H1 (cell line): ENCODE measurements at regions not wholly inside any gene's neighbourhood (a gene's known extent, or its start where the extent isn't known, plus 50 kb on each side); places are given as distances from the start of the nearest gene placed in this dataset.

ENCODE experiments used
- CTCF ChIA-PET: fragments of 300-600 bp; sonication (Branson Sonifier 250); formaldehyde crosslinking; loops from one replicate; lab custom pipeline; 2021; ENCODE audit not compliant: partially characterized antibody; lab: Charles Lee
- POLR2A ChIA-PET: fragments of 300-600 bp; sonication (Branson Sonifier 250); formaldehyde crosslinking; loops from one replicate; lab custom pipeline; 2021; ENCODE audit warnings: inconsistent platforms; ENCODE audit not compliant: partially characterized antibody; lab: Charles Lee
- DNase-seq, 2 experiments: peaks; one replicate each; pipeline versions ENCODE4 v3.0.0 to v3.0.0-alpha.2; 2010 to 2022; ENCODE audit warnings: low spot score in 2 of 2, low read depth in 1 of 2, mixed read lengths in 1 of 2
- FAIRE-seq: peaks from 2 replicates; lab custom pipeline; 2011; peaks lifted over from hg19 to GRCh38; lab: Jason Lieb, UNC
- H2AFZ ChIP-seq: 2 replicates; pipeline ENCODE4 v1.8.1; 2012; ENCODE audit warnings: low read length, inconsistent platforms
- H2AK5ac ChIP-seq: 2 replicates; pipeline ENCODE4 v1.6.1; 2013; ENCODE audit warnings: low read depth, low read length
- H2BK120ac ChIP-seq: replicated peaks from 2 replicates; pipeline ENCODE3; 2013; ENCODE audit warnings: low read depth, low read length, inconsistent platforms
- H2BK12ac ChIP-seq: 2 replicates; pipeline ENCODE4 v1.6.1; 2013; ENCODE audit warnings: low read depth, low read length
- H2BK15ac ChIP-seq: 2 replicates; pipeline ENCODE4 v1.6.1; 2013; ENCODE audit warnings: low read length
- H2BK20ac ChIP-seq: 2 replicates; pipeline ENCODE4 v1.6.1; 2013; ENCODE audit warnings: low read length
- H2BK5ac ChIP-seq: 2 replicates; pipeline ENCODE4 v1.6.1; 2013; ENCODE audit warnings: low read depth, low read length
- H3K14ac ChIP-seq: 2 replicates; pipeline ENCODE4 v1.6.1; 2013; ENCODE audit warnings: inconsistent platforms; ENCODE audit not compliant: insufficient read length
- H3K18ac ChIP-seq: 2 replicates; pipeline ENCODE4 v1.6.1; 2013; ENCODE audit warnings: low read length; ENCODE audit errors: extremely low read depth
- H3K23ac ChIP-seq: 2 replicates; pipeline ENCODE4 v1.6.1; 2013; ENCODE audit warnings: inconsistent platforms; ENCODE audit not compliant: insufficient read length
- H3K23me2 ChIP-seq: 2 replicates; pipeline ENCODE4 v1.6.1; 2013; ENCODE audit warnings: low read depth, low read length
- H3K27ac ChIP-seq: 2 replicates; pipeline ENCODE4 v1.6.1; 2011; ENCODE audit warnings: low read depth, low read length, inconsistent platforms
- H3K27me3 ChIP-seq, 4 experiments: replicated peaks in 1 of 4; 1 replicate in 1 of 4; 2 replicates in 3 of 4; pipeline versions ENCODE4 v1.6.1 to v1.8.1; 2011 to 2013; ENCODE audit warnings: low read length in 3 of 4, mild to moderate bottlenecking in 3 of 4, inconsistent platforms in 2 of 4, mixed read lengths in 2 of 4, moderate library complexity in 1 of 4; ENCODE audit not compliant: control insufficient read depth in 3 of 4, insufficient read depth in 3 of 4; ENCODE audit errors: extremely low read depth in 1 of 4
- H3K36me3 ChIP-seq, 4 experiments: 2 replicates each; pipeline versions ENCODE4 v1.6.1 to v1.8.1; 2011 to 2013; ENCODE audit warnings: mild to moderate bottlenecking in 4 of 4, low read length in 3 of 4, moderate library complexity in 2 of 4, control low read depth in 1 of 4, inconsistent platforms in 1 of 4; ENCODE audit not compliant: insufficient read depth in 4 of 4, control insufficient read depth in 2 of 4
- H3K4ac ChIP-seq: replicated peaks from 2 replicates; pipeline ENCODE3; 2013; ENCODE audit warnings: low read length, low read depth, mixed read lengths, inconsistent platforms; ENCODE audit not compliant: insufficient read length
- H3K4me1 ChIP-seq, 4 experiments: replicated peaks in 1 of 4; 1 replicate in 1 of 4; 2 replicates in 3 of 4; pipeline versions ENCODE4 v1.6.1 to v1.8.1; 2011 to 2013; ENCODE audit warnings: low read length in 3 of 4, inconsistent platforms in 2 of 4, mixed read lengths in 1 of 4; ENCODE audit not compliant: insufficient read depth in 4 of 4, control insufficient read depth in 3 of 4
- H3K4me2 ChIP-seq, 2 experiments: 2 replicates each; pipeline versions ENCODE4 v1.6.1 to v1.8.1; 2011 to 2013; ENCODE audit warnings: low read depth in 2 of 2, low read length in 2 of 2, control low read depth in 1 of 2, inconsistent platforms in 1 of 2, mild to moderate bottlenecking in 1 of 2; ENCODE audit not compliant: insufficient read depth in 1 of 2
- H3K4me3 ChIP-seq, 4 experiments: fragments of 200-600, 300-600 bp in 1 of 4; sonication (generic), shearing (Covaris generic), sonication (Bioruptor Twin) in 1 of 4; 2 replicates each; pipeline versions ENCODE4 v1.5.1 to v1.8.1; 2011 to 2016; ENCODE audit warnings: low read length in 4 of 4, low read depth in 3 of 4, control low read depth in 2 of 4, inconsistent platforms in 2 of 4, mild to moderate bottlenecking in 2 of 4, mixed read lengths in 1 of 4, moderate library complexity in 1 of 4; ENCODE audit not compliant: insufficient read depth in 2 of 4; ENCODE audit errors: extremely low read depth in 1 of 4
- H3K56ac ChIP-seq: replicated peaks from 2 replicates; pipeline ENCODE3; 2013; ENCODE audit warnings: low read depth, mild to moderate bottlenecking, mixed read lengths, low read length, inconsistent platforms; ENCODE audit not compliant: insufficient read length
- H3K79me1 ChIP-seq: 2 replicates; pipeline ENCODE4 v1.6.1; 2013; ENCODE audit warnings: low read depth, low read length, control low read depth
- H3K79me2 ChIP-seq, 2 experiments: 2 replicates each; pipeline versions ENCODE4 v1.6.1 to v1.8.1; 2012 to 2013; ENCODE audit warnings: low read length in 2 of 2, mild to moderate bottlenecking in 2 of 2, inconsistent platforms in 1 of 2; ENCODE audit not compliant: insufficient read depth in 2 of 2, control insufficient read depth in 1 of 2
- H3K9ac ChIP-seq, 4 experiments: replicated peaks in 1 of 4; 1 replicate in 1 of 4; 2 replicates in 3 of 4; pipeline versions ENCODE4 v1.6.1 to v1.8.1; 2011 to 2013; ENCODE audit warnings: low read depth in 3 of 4, low read length in 3 of 4, control low read depth in 2 of 4, mild to moderate bottlenecking in 2 of 4, moderate library complexity in 2 of 4, inconsistent platforms in 1 of 4; ENCODE audit errors: extremely low read depth in 1 of 4
- H3K9me3 ChIP-seq, 2 experiments: 2 replicates each; pipeline versions ENCODE4 v1.6.1 to v1.8.1; 2012 to 2013; ENCODE audit warnings: mild to moderate bottlenecking in 2 of 2, moderate library complexity in 2 of 2, control low read depth in 1 of 2, inconsistent platforms in 1 of 2, low read depth in 1 of 2, low read length in 1 of 2, mixed read lengths in 1 of 2; ENCODE audit not compliant: insufficient read depth in 2 of 2
- H4K20me1 ChIP-seq, 2 experiments: replicated peaks in 1 of 2; 2 replicates each; pipeline versions ENCODE3 to v1.8.1; 2011 to 2013; ENCODE audit warnings: inconsistent platforms in 2 of 2, low read length in 2 of 2, mild to moderate bottlenecking in 1 of 2; ENCODE audit not compliant: insufficient read depth in 2 of 2, control insufficient read depth in 1 of 2
- H4K5ac ChIP-seq: 2 replicates; pipeline ENCODE4 v1.6.1; 2013; ENCODE audit warnings: low read length, low read depth, mixed read lengths, inconsistent platforms; ENCODE audit not compliant: insufficient read length
- H4K8ac ChIP-seq: 2 replicates; pipeline ENCODE4 v1.8.0; 2013; ENCODE audit warnings: mild to moderate bottlenecking, moderate library complexity, low read length, inconsistent platforms; ENCODE audit not compliant: insufficient read depth; ENCODE audit errors: extremely low read depth
- H4K91ac ChIP-seq: replicated peaks from 2 replicates; pipeline ENCODE3; 2013; ENCODE audit warnings: low read length, mixed read lengths, inconsistent platforms; ENCODE audit not compliant: insufficient read length
- BRCA1 ChIP-seq: IDR thresholded peaks from 2 replicates; pipeline ENCODE4 v1.6.1; 2012; ENCODE audit warnings: low read depth, low read length, improper control_type of control experiment
- CREB1 ChIP-seq: IDR thresholded peaks from 2 replicates; pipeline ENCODE4 v1.6.1; 2012; ENCODE audit warnings: inconsistent platforms
- EZH2 ChIP-seq: fragments of 200-600 bp; sonication (generic); IDR thresholded peaks from 2 replicates; pipeline ENCODE4 v1.7.1; 2012; ENCODE audit warnings: low read depth, mild to moderate bottlenecking, moderate library complexity, low read length, inconsistent platforms; ENCODE audit not compliant: severe bottlenecking
- JUND ChIP-seq: IDR thresholded peaks from 2 replicates; pipeline ENCODE4 v1.6.1; 2011; ENCODE audit warnings: mild to moderate bottlenecking, improper control_type of control experiment, low read length
- KDM1A ChIP-seq: fragments of 200-600, 300-600 bp; sonication (generic); IDR thresholded peaks from 2 replicates; pipeline ENCODE4 v1.7.1; 2016; ENCODE audit warnings: mild to moderate bottlenecking, low read length, borderline replicate concordance
- NRF1 ChIP-seq: IDR thresholded peaks from 2 replicates; pipeline ENCODE4 v1.6.1; 2011; ENCODE audit warnings: mild to moderate bottlenecking, low read depth, low read length, improper control_type of control experiment
- POLR2A ChIP-seq, 2 experiments: IDR thresholded peaks; 1 replicate in 1 of 2; 2 replicates in 1 of 2; pipeline ENCODE4 v1.6.1; 2011; ENCODE audit warnings: low read depth in 2 of 2, low read length in 2 of 2, mild to moderate bottlenecking in 2 of 2; ENCODE audit errors: control extremely low read depth in 1 of 2
- RNF2 ChIP-seq: fragments of 200-900, 300-1000 bp; sonication (generic); IDR thresholded peaks from 2 replicates; pipeline ENCODE4 v1.7.1; 2016; ENCODE audit warnings: borderline replicate concordance, low read depth, mild to moderate bottlenecking, antibody characterized with exemption, low read length; ENCODE audit not compliant: poor library complexity, severe bottlenecking; ENCODE audit errors: missing control alignments
- SIRT6 ChIP-seq: IDR thresholded peaks from one replicate; pipeline ENCODE4 v1.7.1; 2012; ENCODE audit warnings: low read length, inconsistent platforms
- ZNF274 ChIP-seq: IDR thresholded peaks from 2 replicates; pipeline ENCODE4 v1.7.0; 2012; ENCODE audit warnings: low read length, borderline replicate concordance; ENCODE audit errors: extremely low read depth
- WGBS, 2 experiments: shearing (Covaris generic) in 1 of 2; methylation state at CpG; one replicate each; pipeline versions ENCODE4 v1.1.6 to v1.1.7; 2013 to 2015; ENCODE audit warnings: low lambda C conversion rate in 2 of 2, mixed read lengths in 2 of 2, inconsistent platforms in 1 of 2, low coverage in 1 of 2, missing lambda C conversion rate in 1 of 2; ENCODE audit not compliant: insufficient replicate concordance in 2 of 2, insufficient coverage in 1 of 2, insufficient read length in 1 of 2; ENCODE audit errors: extremely low coverage in 1 of 2, missing lambda C conversion rate in 1 of 2; 5-methylcytosine and 5-hydroxymethylcytosine counted together
- TF ChIP-seq, protein P1 (sequence below), 3 experiments: IDR thresholded peaks; 1 replicate in 2 of 3; 2 replicates in 1 of 3; pipeline versions ENCODE4 v1.5.1 to v1.6.1; 2011; ENCODE audit warnings: low read length in 3 of 3, mild to moderate bottlenecking in 3 of 3, inconsistent platforms in 2 of 3, low read depth in 1 of 3, moderate library complexity in 1 of 3; ENCODE audit not compliant: insufficient read depth in 1 of 3; ENCODE audit errors: control extremely low read depth in 1 of 3
- TF ChIP-seq, protein P2 (sequence below): IDR thresholded peaks from 2 replicates; pipeline ENCODE4 v1.6.1; 2012; ENCODE audit warnings: inconsistent platforms

DNA sequence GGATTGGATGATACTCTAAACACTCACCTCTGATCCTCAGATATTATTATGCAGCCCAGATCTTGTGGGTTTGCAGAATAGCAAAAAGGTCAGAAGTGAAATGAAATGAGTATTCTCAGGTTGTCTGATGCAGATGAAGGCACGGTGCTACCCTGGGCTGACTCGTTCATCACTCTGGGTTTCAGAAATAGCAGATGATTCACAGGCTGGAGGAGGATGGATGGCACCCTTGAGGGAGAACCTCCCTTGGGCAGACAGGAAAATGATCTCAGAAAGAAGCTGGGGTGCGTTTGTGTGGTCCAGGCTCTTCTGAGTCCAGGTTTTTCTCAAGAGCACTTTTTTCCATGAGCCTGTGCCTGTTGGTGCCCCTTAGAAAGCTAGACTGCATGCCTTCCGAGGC is 515.8 kb upstream of the MKI67 start:
- H2AFZ ChIP-seq: no peak overlapping the region
- no peak overlapping the region for H3K18ac ChIP-seq
- no peak overlapping the region for H2BK120ac ChIP-seq
- no peak overlapping the region for H2AK5ac ChIP-seq
- no peak overlapping the region for H2BK5ac ChIP-seq
- H3K36me3 ChIP-seq: no peaks in the 10 kb centered on the region
- 89% methylated on average over 4 of the region's 4 CpGs; no CpG with 5 or more reads in 1 of the 2 experiments for WGBS, 2 experiments
- no peak overlapping the region for H3K14ac ChIP-seq
- H3K27ac ChIP-seq: no peak overlapping the region
- no peaks in the 10 kb centered on the region for H3K27me3 ChIP-seq
- no peak overlapping the region for H3K9ac ChIP-seq
- no peak overlapping the region for H2BK15ac ChIP-seq
- ChIA-PET POLR2A (no interaction called here), CTCF (interaction anchor here (0.9 to 3.3 kb wide), 3 partner anchors 11 to 76 kb away, joined by 3 to 20 read pairs (median 3); no protein-coding TSS in a partner anchor)
- H3K4me3 ChIP-seq: no peak overlapping the region
- H3K23me2 ChIP-seq: no peaks in the 10 kb centered on the region
- no peaks in the 10 kb centered on the region for H3K79me2 ChIP-seq
- no peaks in the 10 kb centered on the region for H3K4me1 ChIP-seq
- DNase-seq: no peak
- FAIRE-seq: no peak
- no peaks in the 10 kb centered on the region for H3K79me1 ChIP-seq
- H3K56ac ChIP-seq: no peak overlapping the region
- H4K91ac ChIP-seq: no peak overlapping the region
- no peak overlapping the region for H4K5ac ChIP-seq
- H2BK12ac ChIP-seq: no peak overlapping the region
- H3K23ac ChIP-seq: no peak overlapping the region
- H4K8ac ChIP-seq: no peak overlapping the region
- H3K9me3 ChIP-seq: no peaks in the 10 kb centered on the region
- no peak overlapping the region for H3K4me2 ChIP-seq
- H2BK20ac ChIP-seq: no peak overlapping the region
- no peaks in the 10 kb centered on the region for H4K20me1 ChIP-seq
- no peak overlapping the region for H3K4ac ChIP-seq
- no peak for TF ChIP-seq NRF1
- no peak for TF ChIP-seq CREB1
- TF ChIP-seq, protein P1, sequence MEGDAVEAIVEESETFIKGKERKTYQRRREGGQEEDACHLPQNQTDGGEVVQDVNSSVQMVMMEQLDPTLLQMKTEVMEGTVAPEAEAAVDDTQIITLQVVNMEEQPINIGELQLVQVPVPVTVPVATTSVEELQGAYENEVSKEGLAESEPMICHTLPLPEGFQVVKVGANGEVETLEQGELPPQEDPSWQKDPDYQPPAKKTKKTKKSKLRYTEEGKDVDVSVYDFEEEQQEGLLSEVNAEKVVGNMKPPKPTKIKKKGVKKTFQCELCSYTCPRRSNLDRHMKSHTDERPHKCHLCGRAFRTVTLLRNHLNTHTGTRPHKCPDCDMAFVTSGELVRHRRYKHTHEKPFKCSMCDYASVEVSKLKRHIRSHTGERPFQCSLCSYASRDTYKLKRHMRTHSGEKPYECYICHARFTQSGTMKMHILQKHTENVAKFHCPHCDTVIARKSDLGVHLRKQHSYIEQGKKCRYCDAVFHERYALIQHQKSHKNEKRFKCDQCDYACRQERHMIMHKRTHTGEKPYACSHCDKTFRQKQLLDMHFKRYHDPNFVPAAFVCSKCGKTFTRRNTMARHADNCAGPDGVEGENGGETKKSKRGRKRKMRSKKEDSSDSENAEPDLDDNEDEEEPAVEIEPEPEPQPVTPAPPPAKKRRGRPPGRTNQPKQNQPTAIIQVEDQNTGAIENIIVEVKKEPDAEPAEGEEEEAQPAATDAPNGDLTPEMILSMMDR (IDR thresholded peaks at IDR 0.05; ENCODE audit: control extremely low read depth in 1 of 3, insufficient read depth in 1 of 3, low read depth in 1 of 3, low read length in 3 of 3): no peak
- TF ChIP-seq ZNF274: no peak
- TF ChIP-seq JUND: no peak
- TF ChIP-seq BRCA1: no peak
- TF ChIP-seq SIRT6: no peak
- no peak for TF ChIP-seq POLR2A (IDR thresholded peaks at IDR 0.05; ENCODE audit: control extremely low read depth in 1 of 2, low read depth in 2 of 2, low read length in 2 of 2)
- no peak for TF ChIP-seq KDM1A
- TF ChIP-seq, protein P2, sequence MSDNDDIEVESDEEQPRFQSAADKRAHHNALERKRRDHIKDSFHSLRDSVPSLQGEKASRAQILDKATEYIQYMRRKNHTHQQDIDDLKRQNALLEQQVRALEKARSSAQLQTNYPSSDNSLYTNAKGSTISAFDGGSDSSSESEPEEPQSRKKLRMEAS: no peak
- no peak for TF ChIP-seq EZH2
- no peak for TF ChIP-seq RNF2
